Neuronal stem cell (in vitro differentiated cells): ENCODE measurements at regions not wholly inside any gene's neighbourhood (a gene's known extent, or its start where the extent isn't known, plus 50 kb on each side); places are given as distances from the start of the nearest gene placed in this dataset.

ENCODE experiments used
- DNase-seq: peaks from one replicate; pipeline ENCODE4 v3.0.0-alpha.2; 2013; ENCODE audit warnings: low spot score
- H2AFZ ChIP-seq: one replicate; pipeline ENCODE4 v1.6.1; 2013; ENCODE audit warnings: mild to moderate bottlenecking, low read length, inconsistent platforms
- H2AK5ac ChIP-seq: 2 replicates; pipeline ENCODE4 v1.6.1; 2013; ENCODE audit warnings: low read depth, mild to moderate bottlenecking, inconsistent platforms, low read length, moderate library complexity, mixed read lengths
- H2BK120ac ChIP-seq: 2 replicates; pipeline ENCODE4 v1.6.1; 2013; ENCODE audit warnings: low read depth, mild to moderate bottlenecking, inconsistent platforms, low read length, moderate library complexity, mixed read lengths
- H2BK12ac ChIP-seq: one replicate; pipeline ENCODE4 v1.6.1; 2013; ENCODE audit warnings: low read length, inconsistent platforms
- H2BK15ac ChIP-seq: 2 replicates; pipeline ENCODE4 v1.6.1; 2013; ENCODE audit warnings: mild to moderate bottlenecking, low read length, inconsistent platforms, mixed read lengths
- H2BK5ac ChIP-seq: one replicate; pipeline ENCODE4 v1.6.1; 2013; ENCODE audit warnings: inconsistent platforms, mild to moderate bottlenecking, low read length, moderate library complexity
- H3K14ac ChIP-seq: one replicate; pipeline ENCODE4 v1.6.1; 2013; ENCODE audit warnings: low read length, inconsistent platforms
- H3K18ac ChIP-seq: 2 replicates; pipeline ENCODE4 v1.6.1; 2013; ENCODE audit warnings: low read length, inconsistent platforms
- H3K23ac ChIP-seq: 2 replicates; pipeline ENCODE4 v1.6.1; 2013; ENCODE audit warnings: low read depth, mild to moderate bottlenecking, mixed read lengths, low read length, inconsistent platforms; ENCODE audit not compliant: poor library complexity
- H3K27ac ChIP-seq: replicated peaks from 3 replicates; pipeline ENCODE4 v1.5.1; 2013; ENCODE audit warnings: low read length, inconsistent platforms
- H3K27me3 ChIP-seq, 3 experiments: 2 replicates each; pipeline ENCODE4 v1.6.1; 2013; ENCODE audit warnings: low read length in 3 of 3, mild to moderate bottlenecking in 2 of 3, inconsistent platforms in 1 of 3, low read depth in 1 of 3, mixed read lengths in 1 of 3, moderate library complexity in 1 of 3; ENCODE audit not compliant: control insufficient read depth in 3 of 3, insufficient read depth in 3 of 3
- H3K36me3 ChIP-seq, 2 donors: replicated peaks in 1 of 2; 2 replicates each; pipeline ENCODE4 v1.6.1; 2013; ENCODE audit warnings: low read length in 2 of 2; ENCODE audit not compliant: control insufficient read depth in 2 of 2, insufficient read depth in 2 of 2
- H3K4ac ChIP-seq: 2 replicates; pipeline ENCODE4 v1.6.1; 2013; ENCODE audit warnings: inconsistent platforms, mild to moderate bottlenecking, low read length, moderate library complexity
- H3K4me1 ChIP-seq, 2 donors: 1 replicate in 1 of 2; 2 replicates in 1 of 2; pipeline ENCODE4 v1.6.1; 2013; ENCODE audit warnings: low read length in 2 of 2, low read depth in 1 of 2; ENCODE audit not compliant: control insufficient read depth in 2 of 2, insufficient read depth in 1 of 2
- H3K4me2 ChIP-seq: one replicate; pipeline ENCODE4 v1.6.1; 2013; ENCODE audit warnings: mild to moderate bottlenecking, low read length, inconsistent platforms; ENCODE audit not compliant: insufficient read depth, poor library complexity, severe bottlenecking
- H3K4me3 ChIP-seq, 2 donors: 2 replicates each; pipeline ENCODE4 v1.5.1; 2013; ENCODE audit warnings: low read length in 2 of 2, mild to moderate bottlenecking in 2 of 2, inconsistent platforms in 1 of 2, moderate library complexity in 1 of 2
- H3K79me1 ChIP-seq: one replicate; pipeline ENCODE4 v1.6.1; 2013; ENCODE audit warnings: low read depth, mild to moderate bottlenecking, inconsistent platforms, low read length, moderate library complexity
- H3K9ac ChIP-seq: one replicate; pipeline ENCODE4 v1.6.1; 2013; ENCODE audit warnings: mild to moderate bottlenecking, low read depth, low read length, inconsistent platforms; ENCODE audit not compliant: poor library complexity
- H3K9me3 ChIP-seq, 2 donors: replicated peaks in 1 of 2; 2 replicates each; pipeline versions ENCODE3 to v1.6.1; 2013; ENCODE audit warnings: low read length in 2 of 2, mild to moderate bottlenecking in 2 of 2, inconsistent platforms in 1 of 2, low read depth in 1 of 2, mixed read lengths in 1 of 2, moderate library complexity in 1 of 2; ENCODE audit not compliant: control insufficient read depth in 2 of 2, insufficient read depth in 1 of 2
- H4K8ac ChIP-seq: one replicate; pipeline ENCODE4 v1.6.1; 2013; ENCODE audit warnings: low read depth, mild to moderate bottlenecking, inconsistent platforms, low read length, moderate library complexity
- H4K91ac ChIP-seq: one replicate; pipeline ENCODE4 v1.6.1; 2013; ENCODE audit warnings: low read length, low read depth, mild to moderate bottlenecking, inconsistent platforms; ENCODE audit not compliant: poor library complexity
- WGBS, 2 donors: extraction: QIAGEN DNeasy Blood & Tissue Kit; methylation state at CpG; one replicate each; pipeline ENCODE4 v1.1.7; 2013; ENCODE audit warnings: missing lambda C conversion rate in 2 of 2, mixed read lengths in 1 of 2; ENCODE audit not compliant: insufficient read length in 2 of 2, insufficient replicate concordance in 1 of 2; ENCODE audit errors: extremely low coverage in 2 of 2; 5-methylcytosine and 5-hydroxymethylcytosine counted together

DNA sequence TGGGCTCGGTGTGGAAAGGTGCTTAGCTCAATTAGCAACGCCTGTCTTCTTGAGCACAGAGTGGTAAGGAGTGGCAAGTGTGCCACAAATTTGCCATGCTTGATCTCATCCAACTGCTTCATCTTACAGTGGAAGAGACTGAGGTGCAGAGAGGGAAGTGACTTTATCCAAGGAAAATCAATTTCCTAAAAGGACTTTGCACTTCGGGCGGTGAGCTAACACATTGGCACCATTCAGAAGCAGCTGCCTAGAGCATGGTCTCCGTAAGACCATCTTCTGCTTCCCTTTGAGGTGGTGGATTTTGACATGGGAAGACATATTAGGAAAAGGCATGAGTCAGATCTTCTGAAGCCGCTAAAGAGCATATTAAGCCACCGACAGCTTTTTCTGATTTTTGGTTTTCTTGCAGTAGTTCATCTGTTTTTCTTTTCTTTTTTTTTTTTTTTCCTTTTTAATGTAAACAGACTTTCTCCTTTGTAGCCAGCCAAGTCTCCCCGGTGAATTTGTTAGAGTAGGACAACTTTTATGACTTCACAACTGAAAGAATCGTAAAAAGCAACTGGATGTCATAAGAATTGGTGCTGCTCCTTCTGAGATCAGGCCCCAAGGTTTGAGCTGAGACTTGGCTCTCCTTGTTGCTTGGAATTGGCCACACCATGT is 273.2 kb downstream of the CDC5L start:
- Histone ChIP-seq H2BK120ac (no peak overlapping the region), H2AFZ (no peak overlapping the region)

GRCh38 chr6:44661221-44662008 is 273.9 kb downstream of the CDC5L start:
- H2BK12ac ChIP-seq, result no peak overlapping the region
- no peak overlapping the region for H4K8ac ChIP-seq
- no peak overlapping the region for H2BK120ac ChIP-seq
- H2AFZ ChIP-seq, result no peak overlapping the region
- H3K4ac ChIP-seq, result no peak overlapping the region
- H3K4me2 ChIP-seq, result no peak overlapping the region
- no peak overlapping the region for H2BK5ac ChIP-seq
- no peak overlapping the region for H3K14ac ChIP-seq
- no peaks in the 10 kb centered on the region for H3K79me1 ChIP-seq
- no peak overlapping the region for H3K27ac ChIP-seq
- no peak overlapping the region for H2AK5ac ChIP-seq
- H4K91ac ChIP-seq, result no peak overlapping the region
- H3K4me3 ChIP-seq, result no peak overlapping the region
- no peaks in the 10 kb centered on the region for H3K27me3 ChIP-seq
- H3K9me3 ChIP-seq, result no peaks in the 10 kb centered on the region
- H3K4me1 ChIP-seq, result peaks cover 30 to 56% of the 10 kb centered on the region in 2 donors
- DNase-seq, result no peak
- H3K18ac ChIP-seq, result no peak overlapping the region
- H3K36me3 ChIP-seq, result no peaks in the 10 kb centered on the region
- H2BK15ac ChIP-seq, result no peak overlapping the region
- no peak overlapping the region for H3K23ac ChIP-seq
- no peak overlapping the region for H3K9ac ChIP-seq
- no CpG with 5 or more reads among the region's 7 CpGs for WGBS, 2 donors

More for the DNA sequence above, 273.2 kb downstream of the CDC5L start:
- Histone ChIP-seq H2AK5ac (no peak overlapping the region), H3K4me2 (no peak overlapping the region), H3K27me3 (no peaks in the 10 kb centered on the region), H3K23ac (no peak overlapping the region), H3K9me3 (no peaks in the 10 kb centered on the region), H3K18ac (peak overlapping the region; percentile 11), H3K9ac (no peak overlapping the region), H3K4me1 (peaks cover 29 to 49% of the 10 kb centered on the region in 2 donors), H3K4me3 (no peak overlapping the region), H3K27ac (no peak overlapping the region), H3K14ac (no peak overlapping the region), H4K91ac (no peak overlapping the region), H2BK15ac (no peak overlapping the region), H2BK12ac (no peak overlapping the region), H4K8ac (no peak overlapping the region), H3K4ac (no peak overlapping the region), H2BK5ac (no peak overlapping the region), H3K79me1 (no peaks in the 10 kb centered on the region), H3K36me3 (no peaks in the 10 kb centered on the region)
- no CpG with 5 or more reads among the region's 9 CpGs for WGBS, 2 donors
- no peak for DNase-seq

- Histone ChIP-seq H3K4me1 (peaks cover 40 to 68% of the 10 kb centered on the region in 2 donors), H3K27ac (peak overlapping the region; percentile 79), H2BK15ac (no peak overlapping the region), H3K9ac (no peak overlapping the region), H2BK120ac (peak overlapping the region; percentile 4), H3K79me1 (no peaks in the 10 kb centered on the region), H3K4me2 (peak overlapping the region; percentile 26), H3K18ac (peak overlapping the region; percentile 39), H2AK5ac (no peak overlapping the region), H3K36me3 (no peaks in the 10 kb centered on the region), H3K14ac (no peak overlapping the region), H4K91ac (no peak overlapping the region), H3K9me3 (no peaks in the 10 kb centered on the region), H3K27me3 (no peaks in the 10 kb centered on the region), H3K4ac (no peak overlapping the region), H3K4me3 (no peak overlapping the region), H2BK12ac (no peak overlapping the region), H2AFZ (peak overlapping the region; percentile 11), H3K23ac (no peak overlapping the region), H4K8ac (no peak overlapping the region), H2BK5ac (no peak overlapping the region)
- no CpG with 5 or more reads among the region's 13 CpGs for WGBS, 2 donors
- peak; percentile 85 for DNase-seq
Observed at GRCh38 chr6:44662461-44663121, 275.1 kb downstream of the CDC5L start.
